KMS-11 (cell line): ENCODE measurements at regions not wholly inside any gene's neighbourhood (a gene's known extent, or its start where the extent isn't known, plus 50 kb on each side); places are given as distances from the start of the nearest gene placed in this dataset.

Source experiments
- H2AFZ ChIP-seq: fragments of 200-600 bp; sonication (generic); 2 replicates; pipeline ENCODE4 v1.6.1; 2016; ENCODE audit warnings: antibody characterized with exemption, mixed run types, low read depth
- H3K27ac ChIP-seq: fragments of 200-600 bp; sonication (generic); 2 replicates; pipeline ENCODE4 v1.6.1; 2016; ENCODE audit warnings: mild to moderate bottlenecking, mixed run types
- H3K27me3 ChIP-seq: fragments of 200-600 bp; sonication (generic); 2 replicates; pipeline ENCODE4 v1.6.1; 2017; ENCODE audit warnings: mild to moderate bottlenecking, low read depth, mixed run types, moderate library complexity; ENCODE audit not compliant: insufficient read depth
- H3K36me3 ChIP-seq: fragments of 200-600 bp; sonication (generic); 2 replicates; pipeline ENCODE4 v1.6.1; 2017; ENCODE audit warnings: mild to moderate bottlenecking, mixed run types; ENCODE audit not compliant: insufficient read depth
- H3K4me1 ChIP-seq: fragments of 200-600 bp; sonication (generic); 2 replicates; pipeline ENCODE4 v1.6.1; 2016; ENCODE audit warnings: mild to moderate bottlenecking, low read depth, mixed run types; ENCODE audit not compliant: poor library complexity, severe bottlenecking
- H3K4me2 ChIP-seq: fragments of 200-600 bp; sonication (generic); 2 replicates; pipeline ENCODE4 v1.7.0; 2016; ENCODE audit warnings: mild to moderate bottlenecking, mixed run types
- H3K4me3 ChIP-seq: fragments of 200-600 bp; sonication (generic); IDR thresholded peaks from 2 replicates; pipeline ENCODE4 v1.6.1; 2017; ENCODE audit warnings: low read depth, low read length, mixed read lengths; ENCODE audit not compliant: insufficient read depth
- H3K79me2 ChIP-seq: fragments of 200-600 bp; sonication (generic); 2 replicates; pipeline ENCODE4 v1.6.1; 2016; ENCODE audit warnings: low read depth, mixed run types; ENCODE audit not compliant: insufficient read depth
- H3K9ac ChIP-seq: fragments of 200-600 bp; sonication (generic); 2 replicates; pipeline ENCODE4 v1.6.1; 2016; ENCODE audit warnings: mild to moderate bottlenecking, mixed run types
- H4K20me1 ChIP-seq: fragments of 200-600 bp; sonication (generic); 2 replicates; pipeline ENCODE4 v1.6.1; 2016; ENCODE audit warnings: mild to moderate bottlenecking, mixed run types; ENCODE audit not compliant: insufficient read depth
- CTCF ChIP-seq: fragments of 200-600 bp; sonication (generic); conservative IDR thresholded peaks from 2 replicates; pipeline ENCODE4 v1.6.1; 2017; ENCODE audit warnings: low read depth, mild to moderate bottlenecking, antibody characterized with exemption, low read length, moderate library complexity, mixed read lengths

GRCh38 chr2:144931480-144931879 lies 411.6 kb upstream of the ZEB2 start:
- H2AFZ ChIP-seq: no peak overlapping the region
- no peak overlapping the region for H3K4me3 ChIP-seq
- no peak overlapping the region for H3K9ac ChIP-seq
- H3K27ac ChIP-seq: no peak overlapping the region
- no peaks in the 10 kb centered on the region for H3K79me2 ChIP-seq
- no peak for TF ChIP-seq CTCF
- H3K4me2 ChIP-seq: no peak overlapping the region
- no peaks in the 10 kb centered on the region for H4K20me1 ChIP-seq
- no peaks in the 10 kb centered on the region for H3K4me1 ChIP-seq
- no peaks in the 10 kb centered on the region for H3K27me3 ChIP-seq
- H3K36me3 ChIP-seq: no peaks in the 10 kb centered on the region

- no peaks in the 10 kb centered on the region for H4K20me1 ChIP-seq
- H3K4me3 ChIP-seq: no peak overlapping the region
- H3K4me1 ChIP-seq: no peaks in the 10 kb centered on the region
- no peaks in the 10 kb centered on the region for H3K36me3 ChIP-seq
- H3K27ac ChIP-seq: no peak overlapping the region
- H2AFZ ChIP-seq: no peak overlapping the region
- H3K79me2 ChIP-seq: no peaks in the 10 kb centered on the region
- H3K4me2 ChIP-seq: no peak overlapping the region
- H3K9ac ChIP-seq: no peak overlapping the region
- no peak for TF ChIP-seq CTCF
- no peaks in the 10 kb centered on the region for H3K27me3 ChIP-seq
These were observed 407.5 kb upstream of the ZEB2 start for GRCh38 chr2:144927429-144927828.

GRCh38 chr2:144925886-144926285 lies 406.0 kb upstream of the ZEB2 start:
- Histone ChIP-seq H3K79me2 (no peaks in the 10 kb centered on the region), H3K4me3 (no peak overlapping the region), H4K20me1 (no peaks in the 10 kb centered on the region), H3K27me3 (no peaks in the 10 kb centered on the region), H3K27ac (no peak overlapping the region), H2AFZ (no peak overlapping the region), H3K4me1 (no peaks in the 10 kb centered on the region), H3K4me2 (no peak overlapping the region), H3K9ac (no peak overlapping the region), H3K36me3 (no peaks in the 10 kb centered on the region)
- TF ChIP-seq CTCF: no peak

- Histone ChIP-seq H3K27ac (no peak overlapping the region), H2AFZ (no peak overlapping the region), H3K27me3 (no peaks in the 10 kb centered on the region), H4K20me1 (no peaks in the 10 kb centered on the region), H3K79me2 (no peaks in the 10 kb centered on the region), H3K4me2 (no peak overlapping the region), H3K36me3 (no peaks in the 10 kb centered on the region), H3K4me3 (no peak overlapping the region), H3K4me1 (no peaks in the 10 kb centered on the region), H3K9ac (no peak overlapping the region)
- no peak for TF ChIP-seq CTCF
These were observed 404.9 kb upstream of the ZEB2 start for GRCh38 chr2:144924827-144925226.

GRCh38 chr2:144922519-144922918 lies 402.6 kb upstream of the ZEB2 start:
- Histone ChIP-seq H3K36me3 (no peaks in the 10 kb centered on the region), H4K20me1 (no peaks in the 10 kb centered on the region), H3K27ac (no peak overlapping the region), H3K4me3 (no peak overlapping the region), H3K4me2 (no peak overlapping the region), H3K9ac (no peak overlapping the region), H3K27me3 (no peaks in the 10 kb centered on the region), H2AFZ (no peak overlapping the region), H3K4me1 (no peaks in the 10 kb centered on the region), H3K79me2 (no peaks in the 10 kb centered on the region)
- TF ChIP-seq CTCF: no peak
